Heart right ventricle (tissue), 16 donors: ENCODE measurements at regions not wholly inside any gene's neighbourhood (a gene's known extent, or its start where the extent isn't known, plus 50 kb on each side); places are given as distances from the start of the nearest gene placed in this dataset.
A peak's percentile ranks its signal among the peaks of the same experiment; 100 is the strongest.
"Not testable (repeated sequence)": the region's sequence is repeated elsewhere in the genome, so short reads cannot be mapped to it uniquely, and the experiment has no call there.

Source experiments
- ATAC-seq, 8 donors: fragments of 200-7000 bp; cut with Tn5 transposase; one replicate each; pipeline ENCODE4 v1.9.1; 2020; ENCODE audit warnings: mild to moderate bottlenecking in 8 of 8, moderate library complexity in 8 of 8, moderate number of reproducible peaks in 1 of 8
- DNase-seq, 2 donors: peaks; one replicate each; pipeline ENCODE4 v3.0.0-alpha.2; 2020
- H3K27ac ChIP-seq, 10 donors: fragments of 200-600 bp; sonication (generic) in 2 of 10; one replicate each; pipeline versions ENCODE4 v1.5.0 to v1.8.0; 2020 to 2022; ENCODE audit warnings: mild to moderate bottlenecking in 3 of 10
- H3K27me3 ChIP-seq, 7 donors: fragments of 200-600 bp; one replicate each; pipeline ENCODE4 v1.8.0; 2021 to 2022; ENCODE audit warnings: mild to moderate bottlenecking in 2 of 7
- H3K36me3 ChIP-seq, 9 donors: fragments of 200-600 bp; sonication (generic) in 1 of 9; one replicate each; pipeline versions ENCODE4 v1.5.0 to v1.8.0; 2020 to 2022; ENCODE audit warnings: mild to moderate bottlenecking in 2 of 9
- H3K4me1 ChIP-seq, 9 donors: fragments of 200-600 bp; sonication (generic) in 1 of 9; one replicate each; pipeline versions ENCODE4 v1.5.0 to v1.8.0; 2020 to 2022; ENCODE audit warnings: mild to moderate bottlenecking in 4 of 9
- H3K4me3 ChIP-seq, 10 donors: fragments of 200-600 bp; sonication (generic) in 2 of 10; one replicate each; pipeline versions ENCODE4 v1.5.0 to v1.8.0; 2020 to 2022; ENCODE audit warnings: mild to moderate bottlenecking in 7 of 10, moderate library complexity in 2 of 10
- H3K9me3 ChIP-seq, 11 donors: fragments of 200-600 bp in 10 of 11; sonication (generic) in 2 of 11; one replicate each; pipeline versions ENCODE4 v1.5.0 to v1.8.0; 2013 to 2022; ENCODE audit warnings: mild to moderate bottlenecking in 2 of 11, control low read depth in 1 of 11, moderate library complexity in 1 of 11
- CTCF ChIP-seq, 9 donors: fragments of 200-600 bp; sonication (generic) in 2 of 9; IDR thresholded peaks; one replicate each; pipeline versions ENCODE4 v1.5.0 to v1.8.0; 2021 to 2022; ENCODE audit warnings: antibody characterized with exemption in 9 of 9, mild to moderate bottlenecking in 5 of 9, moderate library complexity in 1 of 9
- WGBS, 2 donors: extraction: QIAGEN DNeasy Blood & Tissue Kit; methylation state at CpG; one replicate each; pipeline ENCODE4 v1.1.7; 2013; ENCODE audit warnings: inconsistent platforms in 1 of 2; 5-methylcytosine and 5-hydroxymethylcytosine counted together
- intact Hi-C, 10 donors: fragments of 100-400 bp; cut with DNase I; formaldehyde crosslinking; loops; one replicate each; pipeline versions ENCODE4 v1.11.1 to v1.14.2; 2022
- donor health status: Arrhythmogenic right ventricular cardiomyopathy.
- donor health status: ischemic (EF 13 %, LVEDD 7.1; RV severe dilation, severe dysfunction).
- donor health status: healthy with polysubstance abuse.
- donor health status: DM: no; HTN: yes; CAD: no.
- donor health status: DM: no; HTN: no; CAD: no.
- donor health status: ischemic (EF 25% LVEDD 6.9; RV normal size, moderate dysfunction).
- donor health status: ischemic (EF 25% LVEDD 5.7; RV mildly dilated, moderate dysfunction).
- donor health status: healthy.
- donor health status: DM: yes; HTN: yes; CAD: no.
- donor health status: Ischemic cardiomyopathy.
- donor health status: ischemic (EF 35%, LVEDD 5.7; RV mildly dilated, moderate dysfunction).
- donor health status: nonischemic (EF 11% LVEDD 7.7; RV severe dilation, severe dysfunction).
- donor health status: DM: yes; HTN: yes; CAD: no.
- donor health status: PGD.
- donor health status: ischemic (EF 29% LVEDD 5.4; RV normal size, mild dysfunction).
- donor health status: nonischemic (EF 23%, LVEDD 6.1; RV moderate dilation, normal function).

- H3K36me3 ChIP-seq = no peaks in the 10 kb centered on the region
- no peak overlapping the region for H3K27ac ChIP-seq
- no peak for TF ChIP-seq CTCF (IDR thresholded peaks at IDR 0.05)
- H3K27me3 ChIP-seq = no peaks in the 10 kb centered on the region
- H3K4me1 ChIP-seq = peaks cover 0 to 8% (median 3%) of the 10 kb centered on the region in 9 donors
- H3K4me3 ChIP-seq = no peak overlapping the region
- intact Hi-C loops = no loop called here
- DNase-seq (no peak), ATAC-seq (no peak)
- H3K9me3 ChIP-seq = no peaks in the 10 kb centered on the region
- WGBS, 2 donors = 96% methylated on average over 5 of the region's 5 CpGs
Observed at GRCh38 chr6:134614606-134615485, 296.9 kb upstream of the SGK1 start.

- 100% methylated on average over 1 of the region's 1 CpG for WGBS, 2 donors
Observed at GRCh38 chr6:134612128-134612527, 294.2 kb upstream of the SGK1 start.

GRCh38 chr6:134610411-134610810, 292.5 kb upstream of the SGK1 start:
- Histone ChIP-seq H3K9me3 (no peaks in the 10 kb centered on the region), H3K4me3 (no peak overlapping the region), H3K4me1 (peaks cover 0 to 15% (median 6%) of the 10 kb centered on the region in 9 donors), H3K36me3 (no peaks in the 10 kb centered on the region), H3K27ac (no peak overlapping the region), H3K27me3 (no peaks in the 10 kb centered on the region)
- ATAC-seq (no peak), DNase-seq (no peak)
- TF ChIP-seq CTCF (IDR thresholded peaks at IDR 0.05) = no peak
- 84 to 88% methylated on average over 2 of the region's 2 CpGs for WGBS, 2 donors
- intact Hi-C loops = no loop called here

More at GRCh38 chr6:134612128-134612527, 294.2 kb upstream of the SGK1 start:
- H3K4me3 ChIP-seq, H3K36me3 ChIP-seq, DNase-seq, intact Hi-C loops, ATAC-seq, H3K9me3 ChIP-seq, H3K27ac ChIP-seq, H3K27me3 ChIP-seq: not testable (repeated sequence)
- peaks cover 0 to 15% (median 6%) of the 10 kb centered on the region in 9 donors for H3K4me1 ChIP-seq

GRCh38 chr6:134609716-134610261, 291.9 kb upstream of the SGK1 start:
- TF ChIP-seq CTCF (IDR thresholded peaks at IDR 0.05) = no peak
- intact Hi-C loops = no loop called here
- no peak for DNase-seq
- no peak overlapping the region for H3K27ac ChIP-seq
- no peaks in the 10 kb centered on the region for H3K9me3 ChIP-seq
- no peak overlapping the region for H3K4me3 ChIP-seq
- no peaks in the 10 kb centered on the region for H3K36me3 ChIP-seq
- H3K27me3 ChIP-seq = no peaks in the 10 kb centered on the region
- ATAC-seq = peak in 1 of 8 donors; percentile 41
- H3K4me1 ChIP-seq = peaks cover 0 to 15% (median 6%) of the 10 kb centered on the region in 9 donors
- WGBS, 2 donors = 71 to 90% methylated on average over 1 of the region's 1 CpG

- no peak overlapping the region for H3K4me3 ChIP-seq
- peaks cover 0 to 15% (median 6%) of the 10 kb centered on the region in 9 donors for H3K4me1 ChIP-seq
- ATAC-seq (no peak), DNase-seq (no peak)
- TF ChIP-seq CTCF (IDR thresholded peaks at IDR 0.05) = no peak
- H3K27ac ChIP-seq = no peak overlapping the region
- no peaks in the 10 kb centered on the region for H3K27me3 ChIP-seq
- no peaks in the 10 kb centered on the region for H3K36me3 ChIP-seq
- 50 to 65% methylated on average over 1 of the region's 1 CpG for WGBS, 2 donors
- H3K9me3 ChIP-seq = no peaks in the 10 kb centered on the region
- intact Hi-C loops = no loop called here
Observed at GRCh38 chr6:134607411-134607810, 289.5 kb upstream of the SGK1 start.
